T-helper 2 cell treated with Interferon-gamma antibody and Interleukin-4, amounts not matched to agents 5 μg/mL and 100 μg/mL, for 36 hours (primary cell): ENCODE measurements at regions not wholly inside any gene's neighbourhood (a gene's known extent, or its start where the extent isn't known, plus 50 kb on each side); places are given as distances from the start of the nearest gene placed in this dataset.
"Not testable (repeated sequence)": the region's sequence is repeated elsewhere in the genome, so short reads cannot be mapped to it uniquely, and the experiment has no call there.

Source experiments
- DNase-seq: peaks from one replicate; pipeline ENCODE4 v3.0.0; 2021; ENCODE audit warnings: low spot score
- H3K27ac Mint-ChIP-seq: one replicate; pipeline ENCODE4 v1.8.0; 2021; ENCODE audit warnings: mild to moderate bottlenecking, mixed read lengths
- H3K27me3 Mint-ChIP-seq: one replicate; pipeline ENCODE4 v1.8.0; 2021; ENCODE audit warnings: low read depth, mixed read lengths
- H3K36me3 Mint-ChIP-seq: one replicate; pipeline ENCODE4 v1.8.0; 2021; ENCODE audit warnings: low read depth, mixed read lengths
- H3K4me1 Mint-ChIP-seq: one replicate; pipeline ENCODE4 v1.8.0; 2021; ENCODE audit warnings: low read depth, mixed read lengths
- H3K4me3 Mint-ChIP-seq: one replicate; pipeline ENCODE4 v1.8.0; 2022; ENCODE audit warnings: mild to moderate bottlenecking, moderate library complexity, mixed read lengths
- H3K9me3 Mint-ChIP-seq: one replicate; pipeline ENCODE4 v1.8.0; 2021; ENCODE audit warnings: mixed read lengths

- DNase-seq, result no peak
- H3K36me3 Mint-ChIP-seq, result no peaks in the 10 kb centered on the region
- no peak overlapping the region for H3K4me3 Mint-ChIP-seq
- no peaks in the 10 kb centered on the region for H3K9me3 Mint-ChIP-seq
- H3K4me1 Mint-ChIP-seq, result no peaks in the 10 kb centered on the region
- H3K27me3 Mint-ChIP-seq, result no peaks in the 10 kb centered on the region
- H3K27ac Mint-ChIP-seq, result no peak overlapping the region
These were observed 233.0 kb downstream of the DKK2 start for GRCh38 chr4:106803083-106803482.

- no peak overlapping the region for H3K27ac Mint-ChIP-seq
- H3K36me3 Mint-ChIP-seq, result no peaks in the 10 kb centered on the region
- no peak for DNase-seq
- H3K9me3 Mint-ChIP-seq, result no peaks in the 10 kb centered on the region
- H3K27me3 Mint-ChIP-seq, result no peaks in the 10 kb centered on the region
- H3K4me3 Mint-ChIP-seq, result no peak overlapping the region
- no peaks in the 10 kb centered on the region for H3K4me1 Mint-ChIP-seq
These were observed 234.7 kb downstream of the DKK2 start for GRCh38 chr4:106801386-106801785.

- Mint-ChIP-seq H3K4me3 (no peak overlapping the region), H3K27me3 (no peaks in the 10 kb centered on the region), H3K27ac (no peak overlapping the region), H3K36me3 (no peaks in the 10 kb centered on the region), H3K4me1 (no peaks in the 10 kb centered on the region), H3K9me3 (no peaks in the 10 kb centered on the region)
- DNase-seq, result no peak
These were observed 239.2 kb downstream of the DKK2 start for GRCh38 chr4:106796876-106797275.

- H3K9me3 Mint-ChIP-seq, result no peaks in the 10 kb centered on the region
- DNase-seq, result no peak
- H3K4me1 Mint-ChIP-seq, result no peaks in the 10 kb centered on the region
- no peak overlapping the region for H3K27ac Mint-ChIP-seq
- no peaks in the 10 kb centered on the region for H3K36me3 Mint-ChIP-seq
- no peaks in the 10 kb centered on the region for H3K27me3 Mint-ChIP-seq
- no peak overlapping the region for H3K4me3 Mint-ChIP-seq
These were observed 240.8 kb downstream of the DKK2 start for GRCh38 chr4:106795326-106795725.

GRCh38 chr4:106793933-106794332, 242.2 kb downstream of the DKK2 start:
- Mint-ChIP-seq H3K27me3 (no peaks in the 10 kb centered on the region), H3K4me1 (no peaks in the 10 kb centered on the region), H3K4me3 (no peak overlapping the region), H3K27ac (no peak overlapping the region), H3K9me3 (no peaks in the 10 kb centered on the region), H3K36me3 (no peaks in the 10 kb centered on the region)
- DNase-seq, result no peak

- Mint-ChIP-seq H3K4me1 (no peaks in the 10 kb centered on the region), H3K27me3 (no peaks in the 10 kb centered on the region), H3K9me3 (no peaks in the 10 kb centered on the region), H3K4me3 (no peak overlapping the region), H3K36me3 (no peaks in the 10 kb centered on the region), H3K27ac (no peak overlapping the region)
- DNase-seq, result no peak
These were observed 260.5 kb downstream of the DKK2 start for GRCh38 chr4:106775636-106776035.

- H3K9me3 Mint-ChIP-seq, H3K4me3 Mint-ChIP-seq, H3K36me3 Mint-ChIP-seq, H3K4me1 Mint-ChIP-seq, H3K27ac Mint-ChIP-seq, H3K27me3 Mint-ChIP-seq, DNase-seq: not testable (repeated sequence)
These were observed 262.1 kb downstream of the DKK2 start for GRCh38 chr4:106774055-106774454.

GRCh38 chr4:106773076-106773905, 262.8 kb downstream of the DKK2 start:
- H3K4me3 Mint-ChIP-seq, result no peak overlapping the region
- no peak for DNase-seq
- no peaks in the 10 kb centered on the region for H3K4me1 Mint-ChIP-seq
- H3K27me3 Mint-ChIP-seq, result no peaks in the 10 kb centered on the region
- no peaks in the 10 kb centered on the region for H3K36me3 Mint-ChIP-seq
- no peak overlapping the region for H3K27ac Mint-ChIP-seq
- no peaks in the 10 kb centered on the region for H3K9me3 Mint-ChIP-seq

GRCh38 chr4:106767991-106768390, 268.1 kb downstream of the DKK2 start:
- Mint-ChIP-seq H3K4me1 (no peaks in the 10 kb centered on the region), H3K27me3 (no peaks in the 10 kb centered on the region), H3K9me3 (no peaks in the 10 kb centered on the region), H3K27ac (no peak overlapping the region), H3K36me3 (no peaks in the 10 kb centered on the region), H3K4me3 (no peak overlapping the region)
- DNase-seq, result no peak

GRCh38 chr4:106766519-106766918, 269.6 kb downstream of the DKK2 start:
- DNase-seq, result no peak
- Mint-ChIP-seq H3K27ac (no peak overlapping the region), H3K36me3 (no peaks in the 10 kb centered on the region), H3K4me1 (no peaks in the 10 kb centered on the region), H3K4me3 (no peak overlapping the region), H3K27me3 (no peaks in the 10 kb centered on the region), H3K9me3 (no peaks in the 10 kb centered on the region)

GRCh38 chr4:106764774-106765173, 271.3 kb downstream of the DKK2 start:
- Mint-ChIP-seq H3K27me3 (no peaks in the 10 kb centered on the region), H3K4me3 (no peak overlapping the region), H3K36me3 (no peaks in the 10 kb centered on the region), H3K4me1 (no peaks in the 10 kb centered on the region), H3K27ac (no peak overlapping the region), H3K9me3 (no peaks in the 10 kb centered on the region)
- DNase-seq, result no peak

- H3K4me3 Mint-ChIP-seq, result no peak overlapping the region
- H3K4me1 Mint-ChIP-seq, result no peaks in the 10 kb centered on the region
- no peaks in the 10 kb centered on the region for H3K36me3 Mint-ChIP-seq
- H3K27me3 Mint-ChIP-seq, result no peaks in the 10 kb centered on the region
- no peak overlapping the region for H3K27ac Mint-ChIP-seq
- DNase-seq, result no peak
- H3K9me3 Mint-ChIP-seq, result no peaks in the 10 kb centered on the region
These were observed 273.3 kb downstream of the DKK2 start for GRCh38 chr4:106762666-106763443.

GRCh38 chr4:106753426-106753825, 282.7 kb downstream of the DKK2 start:
- no peaks in the 10 kb centered on the region for H3K27me3 Mint-ChIP-seq
- DNase-seq, result no peak
- no peak overlapping the region for H3K27ac Mint-ChIP-seq
- H3K9me3 Mint-ChIP-seq, result no peaks in the 10 kb centered on the region
- H3K4me1 Mint-ChIP-seq, result no peaks in the 10 kb centered on the region
- H3K36me3 Mint-ChIP-seq, result no peaks in the 10 kb centered on the region
- H3K4me3 Mint-ChIP-seq, result no peak overlapping the region

GRCh38 chr4:106746451-106746850, 289.7 kb downstream of the DKK2 start:
- no peaks in the 10 kb centered on the region for H3K9me3 Mint-ChIP-seq
- H3K36me3 Mint-ChIP-seq, result no peaks in the 10 kb centered on the region
- no peak for DNase-seq
- H3K4me3 Mint-ChIP-seq, result no peak overlapping the region
- no peaks in the 10 kb centered on the region for H3K4me1 Mint-ChIP-seq
- no peak overlapping the region for H3K27ac Mint-ChIP-seq
- H3K27me3 Mint-ChIP-seq, result no peaks in the 10 kb centered on the region
